H1 (cell line): ENCODE measurements at regions not wholly inside any gene's neighbourhood (a gene's known extent, or its start where the extent isn't known, plus 50 kb on each side); places are given as distances from the start of the nearest gene placed in this dataset.

Experiments
- TF ChIP-seq, protein P1 (sequence below): fragments of 300-600 bp; sonication (generic); IDR thresholded peaks from 2 replicates; pipeline ENCODE4 v1.7.1; 2012; ENCODE audit warnings: low read length, moderate library complexity, mild to moderate bottlenecking, inconsistent platforms; ENCODE audit not compliant: insufficient replicate concordance

GRCh38 chr11:38256436-38256835 is 1658.4 kb upstream of the RAG2 start (continued):
- TF ChIP-seq, protein P1, sequence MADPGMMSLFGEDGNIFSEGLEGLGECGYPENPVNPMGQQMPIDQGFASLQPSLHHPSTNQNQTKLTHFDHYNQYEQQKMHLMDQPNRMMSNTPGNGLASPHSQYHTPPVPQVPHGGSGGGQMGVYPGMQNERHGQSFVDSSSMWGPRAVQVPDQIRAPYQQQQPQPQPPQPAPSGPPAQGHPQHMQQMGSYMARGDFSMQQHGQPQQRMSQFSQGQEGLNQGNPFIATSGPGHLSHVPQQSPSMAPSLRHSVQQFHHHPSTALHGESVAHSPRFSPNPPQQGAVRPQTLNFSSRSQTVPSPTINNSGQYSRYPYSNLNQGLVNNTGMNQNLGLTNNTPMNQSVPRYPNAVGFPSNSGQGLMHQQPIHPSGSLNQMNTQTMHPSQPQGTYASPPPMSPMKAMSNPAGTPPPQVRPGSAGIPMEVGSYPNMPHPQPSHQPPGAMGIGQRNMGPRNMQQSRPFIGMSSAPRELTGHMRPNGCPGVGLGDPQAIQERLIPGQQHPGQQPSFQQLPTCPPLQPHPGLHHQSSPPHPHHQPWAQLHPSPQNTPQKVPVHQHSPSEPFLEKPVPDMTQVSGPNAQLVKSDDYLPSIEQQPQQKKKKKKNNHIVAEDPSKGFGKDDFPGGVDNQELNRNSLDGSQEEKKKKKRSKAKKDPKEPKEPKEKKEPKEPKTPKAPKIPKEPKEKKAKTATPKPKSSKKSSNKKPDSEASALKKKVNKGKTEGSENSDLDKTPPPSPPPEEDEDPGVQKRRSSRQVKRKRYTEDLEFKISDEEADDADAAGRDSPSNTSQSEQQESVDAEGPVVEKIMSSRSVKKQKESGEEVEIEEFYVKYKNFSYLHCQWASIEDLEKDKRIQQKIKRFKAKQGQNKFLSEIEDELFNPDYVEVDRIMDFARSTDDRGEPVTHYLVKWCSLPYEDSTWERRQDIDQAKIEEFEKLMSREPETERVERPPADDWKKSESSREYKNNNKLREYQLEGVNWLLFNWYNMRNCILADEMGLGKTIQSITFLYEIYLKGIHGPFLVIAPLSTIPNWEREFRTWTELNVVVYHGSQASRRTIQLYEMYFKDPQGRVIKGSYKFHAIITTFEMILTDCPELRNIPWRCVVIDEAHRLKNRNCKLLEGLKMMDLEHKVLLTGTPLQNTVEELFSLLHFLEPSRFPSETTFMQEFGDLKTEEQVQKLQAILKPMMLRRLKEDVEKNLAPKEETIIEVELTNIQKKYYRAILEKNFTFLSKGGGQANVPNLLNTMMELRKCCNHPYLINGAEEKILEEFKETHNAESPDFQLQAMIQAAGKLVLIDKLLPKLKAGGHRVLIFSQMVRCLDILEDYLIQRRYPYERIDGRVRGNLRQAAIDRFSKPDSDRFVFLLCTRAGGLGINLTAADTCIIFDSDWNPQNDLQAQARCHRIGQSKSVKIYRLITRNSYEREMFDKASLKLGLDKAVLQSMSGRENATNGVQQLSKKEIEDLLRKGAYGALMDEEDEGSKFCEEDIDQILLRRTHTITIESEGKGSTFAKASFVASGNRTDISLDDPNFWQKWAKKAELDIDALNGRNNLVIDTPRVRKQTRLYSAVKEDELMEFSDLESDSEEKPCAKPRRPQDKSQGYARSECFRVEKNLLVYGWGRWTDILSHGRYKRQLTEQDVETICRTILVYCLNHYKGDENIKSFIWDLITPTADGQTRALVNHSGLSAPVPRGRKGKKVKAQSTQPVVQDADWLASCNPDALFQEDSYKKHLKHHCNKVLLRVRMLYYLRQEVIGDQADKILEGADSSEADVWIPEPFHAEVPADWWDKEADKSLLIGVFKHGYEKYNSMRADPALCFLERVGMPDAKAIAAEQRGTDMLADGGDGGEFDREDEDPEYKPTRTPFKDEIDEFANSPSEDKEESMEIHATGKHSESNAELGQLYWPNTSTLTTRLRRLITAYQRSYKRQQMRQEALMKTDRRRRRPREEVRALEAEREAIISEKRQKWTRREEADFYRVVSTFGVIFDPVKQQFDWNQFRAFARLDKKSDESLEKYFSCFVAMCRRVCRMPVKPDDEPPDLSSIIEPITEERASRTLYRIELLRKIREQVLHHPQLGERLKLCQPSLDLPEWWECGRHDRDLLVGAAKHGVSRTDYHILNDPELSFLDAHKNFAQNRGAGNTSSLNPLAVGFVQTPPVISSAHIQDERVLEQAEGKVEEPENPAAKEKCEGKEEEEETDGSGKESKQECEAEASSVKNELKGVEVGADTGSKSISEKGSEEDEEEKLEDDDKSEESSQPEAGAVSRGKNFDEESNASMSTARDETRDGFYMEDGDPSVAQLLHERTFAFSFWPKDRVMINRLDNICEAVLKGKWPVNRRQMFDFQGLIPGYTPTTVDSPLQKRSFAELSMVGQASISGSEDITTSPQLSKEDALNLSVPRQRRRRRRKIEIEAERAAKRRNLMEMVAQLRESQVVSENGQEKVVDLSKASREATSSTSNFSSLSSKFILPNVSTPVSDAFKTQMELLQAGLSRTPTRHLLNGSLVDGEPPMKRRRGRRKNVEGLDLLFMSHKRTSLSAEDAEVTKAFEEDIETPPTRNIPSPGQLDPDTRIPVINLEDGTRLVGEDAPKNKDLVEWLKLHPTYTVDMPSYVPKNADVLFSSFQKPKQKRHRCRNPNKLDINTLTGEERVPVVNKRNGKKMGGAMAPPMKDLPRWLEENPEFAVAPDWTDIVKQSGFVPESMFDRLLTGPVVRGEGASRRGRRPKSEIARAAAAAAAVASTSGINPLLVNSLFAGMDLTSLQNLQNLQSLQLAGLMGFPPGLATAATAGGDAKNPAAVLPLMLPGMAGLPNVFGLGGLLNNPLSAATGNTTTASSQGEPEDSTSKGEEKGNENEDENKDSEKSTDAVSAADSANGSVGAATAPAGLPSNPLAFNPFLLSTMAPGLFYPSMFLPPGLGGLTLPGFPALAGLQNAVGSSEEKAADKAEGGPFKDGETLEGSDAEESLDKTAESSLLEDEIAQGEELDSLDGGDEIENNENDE = peak; percentile 83
